Progenitor cell of endocrine pancreas (in vitro differentiated cells): ENCODE measurements at regions not wholly inside any gene's neighbourhood (a gene's known extent, or its start where the extent isn't known, plus 50 kb on each side); places are given as distances from the start of the nearest gene placed in this dataset.

ENCODE experiments used
- DNase-seq: peaks from one replicate; pipeline ENCODE4 v3.0.0; 2021; ENCODE audit warnings: low spot score; ENCODE audit not compliant: unreplicated experiment
- H3K27ac Mint-ChIP-seq: 2 replicates; pipeline ENCODE4 v1.8.0; 2021; ENCODE audit warnings: mild to moderate bottlenecking, moderate library complexity, mixed read lengths
- H3K27me3 Mint-ChIP-seq: 2 replicates; pipeline ENCODE4 v1.8.0; 2021; ENCODE audit warnings: mixed read lengths
- H3K36me3 Mint-ChIP-seq: 2 replicates; pipeline ENCODE4 v1.8.0; 2022; ENCODE audit warnings: mixed read lengths; ENCODE audit not compliant: insufficient read depth
- H3K4me1 Mint-ChIP-seq: 2 replicates; pipeline ENCODE4 v1.8.0; 2021; ENCODE audit warnings: low read depth, mixed read lengths
- H3K4me3 Mint-ChIP-seq: 2 replicates; pipeline ENCODE4 v1.8.0; 2021; ENCODE audit warnings: low read depth, mild to moderate bottlenecking, moderate library complexity, mixed read lengths
- H3K9me3 Mint-ChIP-seq: 2 replicates; pipeline ENCODE4 v1.8.0; 2021; ENCODE audit warnings: low read depth, mixed read lengths
- CTCF ChIP-seq: fragments of 200-600 bp; sonication (generic); IDR thresholded peaks from one replicate; pipeline ENCODE4 v1.5.0; 2021; ENCODE audit warnings: antibody characterized with exemption, mild to moderate bottlenecking; ENCODE audit not compliant: unreplicated experiment

DNA sequence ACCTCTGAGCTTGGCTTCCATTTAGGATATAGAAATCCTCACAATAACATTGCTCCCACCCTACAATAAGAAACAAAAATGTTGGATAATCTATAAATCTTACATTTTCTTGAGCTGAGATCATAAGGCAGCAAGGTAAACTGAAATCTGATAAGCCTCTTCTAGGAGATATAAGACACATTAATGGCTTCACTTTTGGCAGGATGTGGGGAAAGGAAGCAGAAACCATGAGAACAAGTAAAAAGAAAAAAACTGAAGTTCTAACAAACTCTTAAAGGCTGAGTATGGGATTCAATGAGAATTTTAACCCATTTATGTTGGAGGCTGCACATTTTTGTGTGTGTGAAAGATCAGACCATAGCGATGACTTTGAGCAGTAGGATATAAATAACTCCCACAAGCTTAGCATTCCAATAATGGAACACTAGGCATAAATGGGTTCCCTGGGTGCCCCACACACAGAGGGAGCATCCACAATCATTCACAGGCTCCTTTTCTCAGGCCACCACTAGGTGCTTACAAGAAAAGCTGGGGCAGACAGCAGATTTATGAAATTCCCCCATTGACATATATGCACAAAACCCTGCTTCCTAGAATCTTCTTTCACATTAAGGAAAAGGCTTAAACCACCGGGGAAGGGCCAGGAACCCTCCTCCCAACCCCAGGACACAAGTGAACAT, 564.9 kb upstream of the MGMT start:
- H3K9me3 Mint-ChIP-seq = no peaks in the 10 kb centered on the region
- no peak overlapping the region for H3K27ac Mint-ChIP-seq
- no peak for DNase-seq
- TF ChIP-seq CTCF = no peak
- H3K36me3 Mint-ChIP-seq = no peaks in the 10 kb centered on the region
- no peaks in the 10 kb centered on the region for H3K4me1 Mint-ChIP-seq
- H3K27me3 Mint-ChIP-seq = peaks cover 37% of the 10 kb centered on the region
- H3K4me3 Mint-ChIP-seq = no peak overlapping the region

DNA sequence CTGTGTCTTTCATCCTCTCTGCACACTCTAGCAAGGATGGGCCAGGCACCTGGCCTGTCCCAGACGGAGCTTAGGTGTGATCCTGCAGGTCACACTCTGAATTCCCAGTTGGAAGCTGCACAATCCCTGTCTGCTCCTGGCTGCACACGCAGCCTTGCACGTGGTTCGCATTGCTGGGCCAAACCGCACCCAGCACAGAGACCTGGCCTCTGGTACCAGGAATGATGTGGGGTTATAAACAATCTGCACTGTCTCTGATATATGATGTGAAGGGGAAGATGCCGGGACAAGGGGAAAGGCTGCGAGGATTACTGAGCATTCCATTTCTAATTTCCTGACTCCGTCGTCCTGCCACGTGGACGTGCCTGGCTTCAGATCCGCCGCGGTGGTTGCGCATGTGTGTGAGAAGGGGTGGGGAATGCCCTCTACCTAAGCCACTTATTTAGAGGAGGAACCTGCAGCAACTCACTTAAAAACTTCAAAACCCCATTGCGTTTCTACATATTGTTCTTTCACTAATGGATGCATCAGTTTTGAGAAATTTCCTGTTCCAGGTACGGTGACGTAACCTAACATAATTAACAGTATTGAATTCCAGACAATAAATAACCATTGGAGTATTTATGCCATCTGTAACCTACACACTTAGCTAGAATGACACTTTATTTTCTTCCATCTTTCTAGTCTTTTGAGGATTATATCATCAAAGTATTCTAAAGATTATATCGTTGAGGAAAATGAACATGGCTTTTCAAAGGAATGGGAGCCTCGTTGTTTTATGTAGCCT, 559.7 kb upstream of the MGMT start:
- no peak overlapping the region for H3K27ac Mint-ChIP-seq
- peaks cover 55% of the 10 kb centered on the region for H3K27me3 Mint-ChIP-seq
- no peak for TF ChIP-seq CTCF
- DNase-seq = no peak
- no peaks in the 10 kb centered on the region for H3K36me3 Mint-ChIP-seq
- no peaks in the 10 kb centered on the region for H3K9me3 Mint-ChIP-seq
- H3K4me1 Mint-ChIP-seq = no peaks in the 10 kb centered on the region
- no peak overlapping the region for H3K4me3 Mint-ChIP-seq

GRCh38 chr10:128908099-128908498, 558.9 kb upstream of the MGMT start:
- DNase-seq = no peak
- Mint-ChIP-seq H3K27me3 (peaks cover 53% of the 10 kb centered on the region), H3K4me3 (no peak overlapping the region), H3K4me1 (no peaks in the 10 kb centered on the region), H3K27ac (no peak overlapping the region), H3K9me3 (no peaks in the 10 kb centered on the region), H3K36me3 (no peaks in the 10 kb centered on the region)
- no peak for TF ChIP-seq CTCF

DNA sequence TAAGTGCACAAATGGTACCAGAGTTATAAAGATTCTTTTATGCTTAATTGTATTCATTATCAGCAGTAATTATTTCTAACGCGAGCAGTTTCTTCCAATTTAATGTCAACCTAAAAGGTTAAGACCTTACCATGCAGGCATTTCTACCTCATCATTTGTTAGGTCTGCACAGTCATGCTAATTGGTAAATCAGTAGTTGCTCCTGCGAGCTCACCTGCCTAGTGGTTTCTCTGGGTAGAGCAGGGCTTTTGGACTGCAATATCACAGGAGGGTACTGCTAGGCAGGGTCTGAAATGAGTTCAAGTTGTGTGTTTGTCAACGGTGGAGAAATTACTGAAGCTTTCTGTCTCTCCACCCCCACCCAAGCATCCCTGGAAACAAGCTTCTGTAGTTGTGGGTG, 558.5 kb upstream of the MGMT start:
- no peaks in the 10 kb centered on the region for H3K36me3 Mint-ChIP-seq
- peaks cover 52% of the 10 kb centered on the region for H3K27me3 Mint-ChIP-seq
- no peak for DNase-seq
- H3K4me3 Mint-ChIP-seq = no peak overlapping the region
- no peaks in the 10 kb centered on the region for H3K4me1 Mint-ChIP-seq
- no peak overlapping the region for H3K27ac Mint-ChIP-seq
- no peak for TF ChIP-seq CTCF
- no peaks in the 10 kb centered on the region for H3K9me3 Mint-ChIP-seq

- no peak overlapping the region for H3K4me3 Mint-ChIP-seq
- no peak overlapping the region for H3K27ac Mint-ChIP-seq
Measured at GRCh38 chr10:128912568-128913311, 554.3 kb upstream of the MGMT start.

More at GRCh38 chr10:128912568-128913311, 554.3 kb upstream of the MGMT start:
- Mint-ChIP-seq H3K9me3 (no peaks in the 10 kb centered on the region), H3K27me3 (peaks cover 66% of the 10 kb centered on the region), H3K4me1 (no peaks in the 10 kb centered on the region), H3K36me3 (no peaks in the 10 kb centered on the region)
- DNase-seq = no peak
- no peak for TF ChIP-seq CTCF
